Fibroblast of villous mesenchyme (primary cell): ENCODE measurements at regions not wholly inside any gene's neighbourhood (a gene's known extent, or its start where the extent isn't known, plus 50 kb on each side); places are given as distances from the start of the nearest gene placed in this dataset.

Source experiments
- DNase-seq: peaks from one replicate; pipeline ENCODE4 v3.0.0-alpha.2; 2010; ENCODE audit warnings: low read depth
- H3K4me3 ChIP-seq: 2 replicates; pipeline ENCODE4 v1.5.1; 2011; ENCODE audit warnings: low read depth, mild to moderate bottlenecking, low read length
- CTCF ChIP-seq: IDR thresholded peaks from 2 replicates; pipeline ENCODE4 v1.5.1; 2012; ENCODE audit warnings: low read depth, mild to moderate bottlenecking, low read length; ENCODE audit not compliant: insufficient read depth

- no peak for TF ChIP-seq CTCF
- H3K4me3 ChIP-seq = no peak overlapping the region
- DNase-seq = no peak
Measured at GRCh38 chr10:130773941-130774340, 537.6 kb downstream of the TCERG1L start.

GRCh38 chr10:130774871-130775270, 536.6 kb downstream of the TCERG1L start:
- no peak for TF ChIP-seq CTCF
- no peak overlapping the region for H3K4me3 ChIP-seq
- DNase-seq = no peak

- H3K4me3 ChIP-seq = no peak overlapping the region
- no peak for DNase-seq
- no peak for TF ChIP-seq CTCF
Measured at GRCh38 chr10:130775311-130775710, 536.2 kb downstream of the TCERG1L start.

GRCh38 chr10:130776724-130777123, 534.8 kb downstream of the TCERG1L start:
- no peak for TF ChIP-seq CTCF
- DNase-seq = no peak
- H3K4me3 ChIP-seq = no peak overlapping the region

- TF ChIP-seq CTCF = no peak
- H3K4me3 ChIP-seq = no peak overlapping the region
- no peak for DNase-seq
Measured at GRCh38 chr10:130777507-130778165, 533.9 kb downstream of the TCERG1L start.

GRCh38 chr10:130778166-130778545, 533.4 kb downstream of the TCERG1L start:
- no peak for DNase-seq
- no peak overlapping the region for H3K4me3 ChIP-seq
- TF ChIP-seq CTCF = no peak

- TF ChIP-seq CTCF = no peak
- H3K4me3 ChIP-seq = no peak overlapping the region
- no peak for DNase-seq
Measured at GRCh38 chr10:130780763-130781162, 530.8 kb downstream of the TCERG1L start.
